Right renal cortex interstitium (tissue), 3 donors: ENCODE measurements at regions not wholly inside any gene's neighbourhood (a gene's known extent, or its start where the extent isn't known, plus 50 kb on each side); places are given as distances from the start of the nearest gene placed in this dataset.
"Not testable (repeated sequence)": the region's sequence is repeated elsewhere in the genome, so short reads cannot be mapped to it uniquely, and the experiment has no call there.

Experiments
- DNase-seq, 3 donors: peaks; one replicate each; pipeline ENCODE4 v3.0.0-alpha.2; 2013; ENCODE audit warnings: low read depth in 3 of 3, low spot score in 2 of 3

DNA sequence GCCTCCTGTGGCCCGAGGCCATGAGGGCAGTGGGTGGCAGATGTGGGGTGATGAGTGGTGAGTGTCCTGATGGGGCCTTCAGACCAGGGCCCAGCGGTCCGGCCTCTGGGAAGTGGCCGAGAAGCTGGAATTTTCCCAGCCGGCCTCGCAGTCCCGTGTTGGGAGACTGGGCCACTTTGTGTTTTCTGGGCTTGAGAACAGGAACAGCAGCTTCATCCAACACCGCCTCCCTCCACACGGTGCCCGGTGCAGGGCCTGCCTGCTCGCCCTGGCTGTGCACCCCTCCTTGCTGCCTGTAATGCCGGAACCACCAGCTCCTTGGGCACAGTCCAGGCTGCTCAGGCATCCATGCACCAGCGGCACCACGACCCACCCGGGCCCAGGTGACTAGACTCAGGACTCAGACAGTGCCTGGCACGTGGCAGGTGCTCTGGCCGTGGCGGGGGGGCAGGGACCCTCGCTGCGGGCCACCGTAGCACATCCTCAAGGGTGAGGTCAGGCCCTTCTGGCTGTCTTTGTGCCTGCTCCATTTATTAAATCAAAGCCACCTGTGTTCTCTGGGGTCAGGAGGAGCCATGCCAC is 194.7 kb downstream of the BANP start:
- DNase-seq, result not testable (repeated sequence)

DNA sequence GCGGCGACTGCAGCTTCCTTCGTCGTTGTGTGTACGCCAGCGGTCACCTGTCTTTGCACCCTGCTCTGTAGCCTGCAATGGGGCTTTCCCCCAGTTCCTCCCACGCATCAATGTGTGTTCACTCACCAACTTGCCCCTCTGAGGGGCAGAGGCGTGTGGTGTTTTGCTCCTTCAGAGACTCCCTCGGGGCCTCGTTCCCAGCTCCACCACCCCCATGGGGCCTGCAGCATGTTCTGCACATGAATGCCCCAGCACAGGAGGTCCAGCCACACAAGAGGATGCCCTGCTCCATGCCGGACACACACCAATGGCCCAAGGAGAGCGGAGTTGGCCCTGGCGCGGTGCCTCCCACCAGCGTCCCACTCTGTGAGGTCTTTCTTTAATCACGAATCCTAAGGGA is 196.8 kb downstream of the BANP start:
- DNase-seq, result not testable (repeated sequence)

DNA sequence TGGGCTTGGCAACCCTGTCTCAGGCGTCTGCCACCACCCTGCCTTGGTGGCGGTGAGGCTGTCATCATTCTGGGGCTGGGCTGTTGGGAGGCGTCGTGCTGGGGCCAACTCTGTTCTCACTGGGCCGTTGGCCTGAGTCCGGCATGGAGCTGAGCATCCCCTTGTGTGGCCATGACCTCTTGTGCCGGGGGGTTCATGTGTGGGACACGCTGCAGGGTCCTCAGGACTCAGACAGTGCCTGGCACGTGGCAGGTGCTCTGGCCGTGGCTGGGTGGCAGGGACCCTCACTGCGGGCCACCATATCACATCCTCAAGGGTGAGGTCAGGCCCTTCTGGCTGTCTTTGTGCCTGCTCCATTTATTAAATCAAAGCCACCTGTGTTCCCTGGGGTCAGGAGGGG is 197.4 kb downstream of the BANP start:
- DNase-seq, result not testable (repeated sequence)

DNA sequence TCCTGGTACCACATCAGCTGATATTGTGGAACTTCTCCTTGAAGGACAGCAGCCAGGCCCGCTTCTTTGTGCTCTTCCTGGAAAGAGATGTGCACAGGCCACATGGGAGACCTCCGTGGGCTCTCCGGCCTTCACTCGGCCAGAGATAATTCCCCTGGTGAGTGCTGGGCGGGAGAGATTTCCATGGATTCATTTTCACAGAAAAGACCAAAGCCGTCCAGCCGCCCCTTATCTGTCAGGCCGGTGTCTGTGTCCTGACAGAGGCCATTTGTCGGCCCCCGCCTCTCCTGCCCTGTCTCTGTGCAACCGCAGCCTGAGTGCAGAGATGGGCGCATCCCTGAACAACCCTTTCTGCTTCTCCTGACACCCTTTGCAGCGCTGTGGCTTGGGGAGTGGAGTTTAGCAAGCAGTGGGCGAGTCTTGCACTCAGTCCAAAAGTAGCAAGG is 197.9 kb downstream of the BANP start:
- not testable (repeated sequence) for DNase-seq

DNA sequence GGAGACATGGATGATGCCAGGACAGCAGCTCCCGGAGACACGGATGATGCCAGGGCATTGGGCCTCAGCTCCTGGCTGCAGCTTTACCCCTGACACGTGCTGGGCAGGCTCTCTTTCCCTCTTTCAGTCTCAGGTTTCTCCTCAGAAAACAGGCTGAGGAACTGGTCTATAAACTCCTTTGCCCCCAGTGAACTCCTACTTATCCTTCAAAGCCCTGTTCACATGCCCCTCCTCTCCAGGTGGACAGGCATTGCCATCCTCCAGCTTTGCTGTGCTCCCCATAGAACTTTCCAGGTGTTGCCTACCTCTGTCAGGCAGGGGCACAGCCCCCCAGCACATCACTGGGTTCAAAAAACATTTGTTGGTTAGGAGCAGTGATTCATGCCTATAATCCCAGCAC is 198.4 kb downstream of the BANP start:
- not testable (repeated sequence) for DNase-seq

DNA sequence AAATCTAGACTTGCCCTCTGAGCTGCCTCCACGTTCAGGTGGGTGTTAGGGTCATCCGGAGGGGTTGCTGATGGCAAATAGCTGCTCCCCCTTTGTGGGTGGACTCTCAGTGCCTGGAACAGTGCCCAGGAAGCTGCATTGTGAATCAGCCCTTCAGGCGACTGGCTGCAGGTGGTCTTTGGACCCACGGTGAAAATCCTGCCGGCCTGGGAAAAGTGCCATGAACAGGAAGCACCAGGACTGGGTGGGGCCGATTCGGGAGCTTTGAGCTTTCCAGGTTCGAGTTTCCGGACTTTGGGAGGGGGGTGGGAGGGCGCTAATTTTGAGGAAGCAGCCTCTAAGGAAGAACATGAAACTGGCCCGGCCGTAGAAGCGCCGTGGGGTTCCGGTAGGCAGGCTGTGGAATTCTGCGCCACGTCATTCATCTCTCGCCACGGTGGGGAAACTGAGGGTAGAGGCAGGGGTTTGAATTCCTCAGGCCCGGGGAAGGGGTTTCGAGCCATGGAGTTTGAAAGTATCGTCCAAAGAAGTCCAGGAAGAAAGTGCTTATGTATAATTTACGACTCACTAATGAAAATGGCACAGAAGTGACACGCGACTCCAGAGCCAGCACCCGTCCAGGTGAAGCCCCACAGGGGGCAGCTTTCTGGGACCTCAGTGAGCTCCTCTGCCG is 199.4 kb downstream of the BANP start:
- DNase-seq, result not testable (repeated sequence)

DNA sequence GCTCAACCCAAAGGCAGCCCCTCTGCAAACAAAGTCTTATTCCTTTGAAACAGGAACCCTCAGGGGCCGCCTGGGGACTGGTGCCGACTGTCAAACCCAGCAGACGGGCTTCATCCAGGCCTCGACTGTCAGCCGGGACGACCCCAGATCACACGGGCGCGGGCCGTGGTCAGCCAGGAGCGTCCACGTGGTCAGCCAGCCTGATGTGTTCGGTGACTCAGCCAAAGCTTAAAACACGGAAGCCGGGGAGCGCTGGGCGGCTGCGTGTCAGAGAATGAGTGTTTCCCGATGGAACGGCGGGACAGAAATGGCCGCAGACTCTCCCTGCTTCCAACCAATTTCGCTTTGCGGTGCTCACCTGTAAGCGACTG is 199.9 kb downstream of the BANP start:
- DNase-seq, result peak in 1 of 3 donors; percentile 15

DNA sequence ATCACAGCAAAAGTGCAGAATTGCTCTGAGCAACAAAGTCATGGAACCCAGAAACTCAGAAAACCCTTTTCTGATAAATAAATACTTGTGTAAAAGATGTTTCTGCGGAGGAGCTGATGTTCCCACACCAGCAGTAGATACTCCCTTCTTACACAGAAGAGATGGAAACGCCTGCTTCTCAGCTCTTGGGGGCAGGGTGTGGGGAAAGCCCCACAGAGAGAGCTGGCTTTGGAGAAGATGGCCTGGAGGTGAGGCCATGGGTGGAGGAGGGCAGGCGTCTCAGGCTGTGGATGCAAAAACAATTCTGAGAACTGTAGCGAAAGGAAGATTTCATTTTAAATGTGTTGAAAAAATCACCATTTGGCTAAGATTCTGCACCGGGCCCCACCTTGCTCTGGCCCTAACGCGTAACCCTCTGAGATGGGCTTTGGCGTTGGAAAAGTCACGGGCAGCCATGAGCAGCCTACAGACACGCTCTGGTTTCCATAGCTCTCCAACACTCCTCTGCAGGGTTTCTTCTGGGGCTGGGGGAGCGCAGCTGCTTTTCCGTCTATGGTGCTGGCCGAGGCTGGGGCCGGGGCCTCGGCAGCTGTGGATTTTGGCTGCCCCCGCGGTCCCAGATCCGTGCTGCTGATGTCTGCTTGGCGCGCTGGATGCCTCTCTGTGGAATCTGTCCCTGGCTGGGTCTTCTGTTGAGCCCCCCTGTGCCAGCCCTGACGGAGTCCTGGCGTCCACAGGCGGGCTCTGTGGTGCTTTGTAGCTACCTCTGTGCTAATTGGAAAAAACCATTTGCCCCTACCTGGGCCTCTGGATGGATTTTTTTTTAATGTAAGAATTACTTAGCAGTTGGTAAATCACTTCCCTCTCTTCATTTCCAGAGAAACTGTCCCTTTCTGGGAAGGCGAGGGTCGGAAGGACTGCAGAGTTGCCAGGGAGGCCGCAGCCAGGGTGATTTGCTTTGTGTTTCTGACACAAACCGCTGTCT is 200.9 kb downstream of the BANP start:
- DNase-seq, result not testable (repeated sequence)

DNA sequence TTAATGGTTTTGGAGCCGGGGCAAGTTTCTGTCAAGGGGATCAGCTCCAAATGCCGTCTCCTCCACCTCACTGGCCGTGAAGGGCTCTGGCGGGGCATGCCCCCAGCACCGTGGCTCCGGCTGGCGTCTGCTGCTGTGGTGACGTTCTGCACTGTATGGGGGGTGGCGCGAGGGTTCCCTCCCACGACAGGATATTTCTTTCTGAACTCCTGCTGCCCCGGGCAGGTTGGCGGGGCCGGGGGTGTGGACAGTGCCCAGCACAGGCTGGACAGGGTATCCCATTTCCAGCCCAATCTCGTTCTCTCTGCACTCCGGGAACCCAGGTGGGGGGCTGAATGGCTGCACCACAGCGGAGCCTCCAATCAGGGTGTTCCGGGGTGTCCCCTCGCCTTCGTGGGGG is 201.6 kb downstream of the BANP start:
- not testable (repeated sequence) for DNase-seq

DNA sequence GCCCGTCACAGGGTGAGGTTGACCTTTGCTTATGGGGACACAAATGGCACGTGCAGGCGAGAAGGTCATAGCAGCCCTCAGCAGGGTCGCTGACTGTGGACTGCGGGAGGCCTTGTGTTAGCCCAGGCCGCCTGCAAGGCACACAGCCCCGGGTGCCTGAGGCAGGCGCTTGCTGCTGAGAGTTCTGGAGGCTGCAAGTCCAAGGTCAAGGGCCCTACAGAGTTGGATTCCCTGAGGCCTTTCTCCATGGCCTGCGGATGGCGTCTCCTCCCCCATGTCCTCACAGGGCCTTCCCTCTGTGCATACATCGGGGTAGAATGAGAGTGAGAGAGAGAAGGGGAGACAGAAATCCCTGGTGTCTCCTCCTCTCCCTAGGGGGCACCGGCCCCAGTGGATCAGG is 202.3 kb downstream of the BANP start:
- not testable (repeated sequence) for DNase-seq

DNA sequence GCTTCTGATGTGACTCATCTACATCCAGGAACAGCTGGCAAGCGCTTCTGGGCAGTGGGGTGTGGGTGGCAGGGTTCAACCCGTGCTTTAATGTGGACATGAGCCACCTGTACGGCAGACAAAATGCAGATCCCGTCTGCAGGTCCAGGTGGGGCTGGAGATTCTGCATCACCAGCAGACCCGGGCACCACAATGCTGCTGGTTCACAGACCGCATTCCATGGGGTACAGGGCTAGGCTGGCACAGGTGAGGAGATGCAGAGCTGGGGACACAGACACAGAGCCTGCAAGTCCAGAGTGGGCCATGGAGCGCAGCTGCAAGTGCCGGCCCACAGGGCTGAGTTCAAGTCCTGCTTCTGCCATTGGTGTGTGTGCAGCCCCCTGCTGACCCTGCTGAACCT is 203.7 kb downstream of the BANP start:
- DNase-seq, result not testable (repeated sequence)

DNA sequence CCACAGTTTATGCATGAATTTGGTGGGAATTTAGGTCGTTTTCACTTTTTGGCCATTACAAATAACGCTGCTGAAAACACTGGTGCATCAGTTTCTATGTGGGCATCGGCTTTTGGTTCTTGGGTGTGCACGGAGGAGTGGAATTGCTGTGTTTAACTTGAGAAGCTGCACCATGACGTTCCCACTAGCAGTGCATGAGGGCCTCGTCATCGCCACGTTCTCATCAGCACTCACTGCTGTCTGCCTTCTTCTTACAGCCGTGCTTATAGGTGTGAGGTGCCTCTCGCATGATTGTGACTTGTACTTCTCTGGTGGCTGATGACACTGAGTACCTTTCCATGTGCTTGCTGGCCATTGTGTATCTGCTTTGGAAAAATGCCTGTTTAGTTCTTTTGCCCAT is 204.4 kb downstream of the BANP start:
- DNase-seq, result not testable (repeated sequence)

DNA sequence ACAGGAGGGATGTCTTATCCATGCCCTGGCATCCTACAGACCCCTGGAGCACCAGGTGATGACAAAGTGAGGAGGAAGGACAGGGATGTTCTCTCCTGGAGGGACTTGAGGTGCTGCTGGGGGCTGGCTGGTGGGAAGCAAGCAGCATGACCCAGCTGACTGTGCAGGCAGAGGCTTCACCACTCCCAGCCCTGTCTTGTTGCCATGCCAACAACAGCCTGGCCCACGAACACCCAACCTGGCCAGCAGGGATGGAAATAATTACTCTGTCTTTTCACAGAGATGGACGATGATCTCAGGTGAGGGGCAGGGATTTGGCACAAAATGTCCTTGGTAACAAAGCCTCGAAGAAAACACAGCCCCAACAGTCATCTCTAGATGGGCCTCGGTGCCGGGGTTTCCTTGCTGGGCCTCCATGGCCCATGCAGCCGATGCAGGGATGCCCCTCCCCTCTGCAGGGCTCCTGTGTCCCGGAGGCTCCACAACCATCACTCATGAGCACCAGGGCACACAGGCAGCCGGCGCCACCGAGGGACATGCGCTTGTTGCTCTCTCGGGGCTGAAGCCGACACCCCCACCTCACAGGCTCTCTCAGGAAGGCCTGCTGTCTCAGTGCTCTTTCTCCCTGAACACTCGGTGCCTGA is 205.5 kb downstream of the BANP start:
- not testable (repeated sequence) for DNase-seq

DNA sequence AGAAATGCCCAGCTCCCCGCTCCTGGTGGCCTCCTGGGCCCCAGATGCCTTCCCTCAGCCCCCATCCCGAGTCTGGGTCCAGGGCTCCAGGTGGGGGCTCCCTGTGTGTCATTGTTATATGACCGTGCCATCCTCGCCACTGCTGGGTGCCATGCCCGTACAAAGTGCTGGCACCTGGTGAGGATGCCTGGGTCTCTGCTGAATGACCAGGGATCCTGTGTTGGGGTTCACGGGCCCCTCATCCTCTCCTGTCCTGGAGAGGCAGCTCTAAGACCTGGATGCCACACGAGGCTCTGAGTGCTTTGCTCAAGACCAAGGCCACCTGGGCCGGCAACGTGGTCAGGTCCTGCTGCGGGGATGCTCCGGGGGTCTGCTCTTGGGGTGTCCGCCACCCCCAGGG is 206.5 kb downstream of the BANP start:
- not testable (repeated sequence) for DNase-seq

DNA sequence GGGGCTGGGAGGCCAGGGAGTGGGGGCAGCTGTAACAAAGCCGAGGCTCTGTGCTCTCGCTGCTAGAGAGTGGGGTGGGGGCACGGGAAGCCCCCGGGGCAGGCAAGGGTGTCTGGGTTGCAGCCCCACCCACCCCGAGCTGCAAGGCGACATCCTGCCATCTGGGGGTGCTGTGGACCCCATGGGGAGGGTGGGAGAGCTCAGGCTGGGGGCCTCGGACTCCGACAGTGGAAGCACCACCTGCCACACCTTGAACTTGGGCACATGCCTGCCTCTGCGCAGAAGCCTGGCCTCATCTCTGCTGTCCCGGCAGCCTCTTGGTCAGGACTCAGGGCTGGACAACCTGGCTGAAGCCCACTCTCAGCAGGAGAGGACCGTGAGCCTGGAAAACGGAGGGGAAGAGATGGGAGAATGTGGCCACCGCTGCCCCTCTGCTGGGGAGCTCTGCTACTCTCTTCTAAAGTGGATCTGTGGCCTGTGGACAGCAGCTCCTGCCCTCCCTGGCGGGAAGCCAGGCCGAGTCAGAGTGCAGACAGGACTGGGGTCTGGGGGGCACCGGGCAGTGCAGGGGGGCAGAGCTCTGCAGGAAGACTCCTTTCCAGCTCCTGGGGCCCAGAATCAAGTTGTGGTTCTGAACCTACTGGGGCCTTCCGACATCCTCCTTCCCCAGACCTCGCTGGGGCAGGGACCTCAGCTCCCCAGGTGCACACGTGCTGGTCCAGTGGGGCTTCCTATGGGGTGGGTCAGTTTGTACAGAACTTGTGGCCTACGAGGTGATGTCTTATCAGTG is 207.2 kb downstream of the BANP start:
- not testable (repeated sequence) for DNase-seq

DNA sequence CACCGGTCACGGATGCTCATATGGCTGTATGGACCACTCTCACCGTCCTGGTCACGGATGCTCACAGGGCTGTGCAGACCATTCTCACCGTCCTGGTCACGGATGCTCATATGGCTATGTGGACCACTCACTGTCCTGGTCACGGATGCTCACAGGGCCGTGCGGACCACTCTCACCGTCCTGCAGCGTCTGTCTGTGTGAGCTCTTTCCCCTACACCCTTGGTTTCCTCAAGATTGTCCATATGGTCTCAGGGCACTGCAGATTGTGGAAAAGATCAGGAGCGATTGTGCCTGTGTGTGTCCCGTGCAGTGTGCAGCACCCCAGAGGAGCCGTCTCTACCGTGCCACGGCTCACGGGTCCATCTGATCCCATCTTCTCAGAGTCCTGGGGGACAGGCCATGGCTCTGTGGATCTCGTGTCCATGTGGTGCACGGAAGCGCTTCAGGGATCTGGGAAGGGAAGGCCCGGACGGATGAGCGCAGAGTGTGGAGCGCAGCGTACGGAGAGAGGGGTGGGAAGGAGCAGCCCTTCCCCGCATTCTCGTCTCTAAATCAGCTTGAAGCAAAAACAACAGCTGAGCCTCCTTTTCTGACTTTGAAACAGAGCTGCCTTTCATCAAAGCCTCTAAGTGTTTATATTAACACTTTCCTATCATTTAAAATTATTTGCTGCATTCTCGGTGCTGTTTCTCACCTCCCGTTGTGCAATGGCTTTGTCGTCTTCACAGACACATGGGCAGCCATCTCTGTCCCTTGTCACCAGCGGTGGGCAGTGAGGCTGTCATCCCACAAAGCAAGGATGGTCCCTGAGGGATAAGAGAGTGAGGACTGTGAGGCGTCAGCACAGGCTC is 208.0 kb downstream of the BANP start:
- not testable (repeated sequence) for DNase-seq

DNA sequence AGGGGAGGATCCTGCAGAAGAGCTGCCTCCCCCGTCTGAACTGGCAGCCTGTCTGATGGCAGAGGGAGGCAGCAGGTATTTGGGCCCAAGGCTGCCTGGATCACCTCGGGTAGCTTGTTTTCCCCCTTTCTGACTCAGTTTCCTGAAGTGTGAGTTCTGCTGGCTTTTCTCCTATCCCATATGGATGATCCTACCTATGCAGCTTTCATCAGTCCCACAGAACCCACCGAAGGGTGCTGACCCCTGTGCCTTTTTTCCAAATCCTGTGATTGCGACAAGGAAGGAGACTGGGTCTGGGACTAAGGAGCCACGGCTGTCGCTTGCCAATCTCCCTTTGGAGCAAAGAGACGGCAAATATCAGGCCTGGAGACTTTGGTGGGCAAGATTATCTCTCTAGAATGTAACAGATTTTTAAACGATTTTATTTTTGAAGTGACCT is 208.7 kb downstream of the BANP start:
- DNase-seq, result not testable (repeated sequence)

DNA sequence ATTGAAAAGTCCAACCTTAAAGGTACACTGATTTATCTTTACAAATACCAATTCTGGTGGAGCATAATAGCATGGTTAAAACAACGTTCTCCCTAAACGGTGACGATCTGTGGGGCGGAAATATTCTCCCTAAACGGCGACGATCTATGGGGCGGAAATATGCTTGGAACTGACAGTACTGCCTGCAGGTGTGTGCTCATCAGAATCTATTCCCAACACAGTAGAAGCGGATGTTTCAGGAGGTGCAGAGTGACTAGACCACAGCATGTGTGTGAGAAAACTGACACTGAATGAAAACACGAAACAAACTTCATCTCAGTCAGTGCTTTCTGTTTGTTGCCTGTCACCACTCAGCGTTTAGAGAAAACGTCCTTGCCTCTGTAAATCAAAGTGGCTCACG is 210.0 kb downstream of the BANP start:
- not testable (repeated sequence) for DNase-seq
